ENCODE measurements at regions not wholly inside any gene's neighbourhood (a gene's known extent, or its start where the extent isn't known, plus 50 kb on each side); places are given as distances from the start of the nearest gene placed in this dataset.

- ChIA-PET CTCF (no interaction called here), POLR2A (ENCODE audit: unreplicated experiment) (no interaction called here)
- no CpG with 5 or more reads among the region's 1 CpG for WGBS, 2 experiments (ENCODE audit: extremely low coverage in 2 of 2, insufficient read length in 1 of 2)
- in situ Hi-C loops (cut with MboI; ENCODE audit: low sequenced_read_pairs), result no loop called here
- H3K56ac ChIP-seq (ENCODE audit: extremely low read depth, insufficient read depth, low read length), result no peak overlapping the region
- no peaks in the 10 kb centered on the region for H3K36me3 ChIP-seq (ENCODE audit: control insufficient read depth, insufficient read depth, low read length)
- H3K4ac ChIP-seq (ENCODE audit: low read depth, low read length), result no peak overlapping the region
- H3K23ac ChIP-seq (ENCODE audit: low read depth, low read length), result no peak overlapping the region
- H3K4me2 ChIP-seq (ENCODE audit: low read depth, low read length), result no peak overlapping the region
- H4K5ac ChIP-seq (ENCODE audit: low read depth, low read length), result no peak overlapping the region
- H2AK5ac ChIP-seq (ENCODE audit: low read depth, low read length), result no peak overlapping the region
- no peaks in the 10 kb centered on the region for H4K20me1 ChIP-seq (ENCODE audit: insufficient read depth, low read length)
- H3K4me1 ChIP-seq (ENCODE audit: control insufficient read depth, insufficient read depth, low read length), result no peaks in the 10 kb centered on the region
- H3K9me1 ChIP-seq (ENCODE audit: insufficient read depth, low read length), result no peaks in the 10 kb centered on the region
- H2BK20ac ChIP-seq (ENCODE audit: low read depth, low read length), result no peak overlapping the region
- H3K27ac ChIP-seq (ENCODE audit: insufficient read depth, low read length), result no peak overlapping the region
- no peak overlapping the region for H3K14ac ChIP-seq (replicated peaks; ENCODE audit: low read depth, low read length)
- no peak for DNase-seq
- H2AFZ ChIP-seq (replicated peaks; ENCODE audit: low read length, poor library complexity), result no peak overlapping the region
- no peak overlapping the region for H2BK5ac ChIP-seq (ENCODE audit: low read depth, low read length, poor library complexity, severe bottlenecking)
- no peak overlapping the region for H4K8ac ChIP-seq (ENCODE audit: low read depth in 2 of 2, low read length in 2 of 2)
- H3K9ac ChIP-seq (ENCODE audit: low read depth, low read length), result no peak overlapping the region
- H3K9me3 ChIP-seq (ENCODE audit: control insufficient read depth, insufficient read depth, low read length), result peaks cover 37% of the 10 kb centered on the region
- no peak overlapping the region for H2AK9ac ChIP-seq (replicated peaks; ENCODE audit: low read depth, low read length, poor library complexity)
- no peaks in the 10 kb centered on the region for H3K27me3 ChIP-seq (ENCODE audit: control insufficient read depth, insufficient read depth, low read length)
- no peak overlapping the region for H4K91ac ChIP-seq (ENCODE audit: insufficient read depth, low read depth, low read length)
- intact Hi-C loops (cut with micrococcal nuclease), result no loop called here
- H3K79me1 ChIP-seq (ENCODE audit: low read depth in 1 of 2, low read length in 2 of 2), result no peaks in the 10 kb centered on the region
- no peak for TF ChIP-seq MXI1 (IDR thresholded peaks at IDR 0.05; ENCODE audit: borderline replicate concordance, low read depth, low read length)
- no peak for TF ChIP-seq NFE2L2 (IDR thresholded peaks at IDR 0.05; ENCODE audit: low read depth, low read length)
- no peak for TF ChIP-seq FOS (IDR thresholded peaks at IDR 0.05; ENCODE audit: low read depth, low read length)
- TF ChIP-seq RCOR1 (IDR thresholded peaks at IDR 0.05; ENCODE audit: insufficient replicate concordance, low read length), result no peak
- no peak for TF ChIP-seq ELK1 (IDR thresholded peaks at IDR 0.05; ENCODE audit: borderline replicate concordance, low read depth, low read length)
- TF ChIP-seq CEBPB (IDR thresholded peaks at IDR 0.05; ENCODE audit: low read depth, low read length), result no peak
- no peak for TF ChIP-seq RFX5 (IDR thresholded peaks at IDR 0.05; ENCODE audit: low read depth, low read length)
- no peak for TF ChIP-seq SMC3 (IDR thresholded peaks at IDR 0.05; ENCODE audit: low read depth, low read length)
- no peak for TF ChIP-seq CHD1 (IDR thresholded peaks at IDR 0.05; ENCODE audit: low read depth, low read length)
- no peak for TF ChIP-seq CTCF (conservative IDR thresholded peaks at IDR 0.05; ENCODE audit: low read depth, low read length)
- TF ChIP-seq MAZ (IDR thresholded peaks at IDR 0.05; ENCODE audit: borderline replicate concordance, low read depth, low read length), result no peak
- TF ChIP-seq POLR2A (IDR thresholded peaks at IDR 0.05; ENCODE audit: low read depth, low read length), result no peak
- no peak for TF ChIP-seq BHLHE40 (IDR thresholded peaks at IDR 0.05; ENCODE audit: low read depth, low read length)
- H2BK120ac ChIP-seq (ENCODE audit: low read depth, low read length), result no peak overlapping the region
- H2BK15ac ChIP-seq (ENCODE audit: low read depth, low read length), result no peak overlapping the region
- no peak overlapping the region for H3K4me3 ChIP-seq (ENCODE audit: insufficient read depth, low read depth, low read length)
- ATAC-seq (ENCODE audit: low read depth), result no peak
- no peak overlapping the region for H3K18ac ChIP-seq (ENCODE audit: low read depth, low read length)
- dilution Hi-C loops (cut with HindIII; ENCODE audit: low sequenced_read_pairs, unreplicated experiment), result no loop called here
- BruUV-seq (replicated peaks), result no TSS peak
These were observed 252.4 kb upstream of the AJAP1 start for GRCh38 chr1:4402032-4402431.
